Psoas muscle (tissue), 7 donors: ENCODE measurements at regions not wholly inside any gene's neighbourhood (a gene's known extent, or its start where the extent isn't known, plus 50 kb on each side); places are given as distances from the start of the nearest gene placed in this dataset.

Source experiments
- ATAC-seq, 4 donors: fragments of 200-7000 bp; cut with Tn5 transposase; one replicate each; pipeline ENCODE4 v1.9.1; 2020; ENCODE audit warnings: moderate library complexity in 3 of 4, mild to moderate bottlenecking in 2 of 4
- DNase-seq, 2 donors: peaks; one replicate each; pipeline ENCODE4 v3.0.0-alpha.2; 2020
- H3K27ac ChIP-seq: fragments of 200-600 bp; one replicate; pipeline ENCODE4 v1.8.0; 2022
- H3K27me3 ChIP-seq, 3 donors: fragments of 200-600 bp in 1 of 3; one replicate each; pipeline versions ENCODE4 v1.6.1 to v1.8.0; 2013 to 2022; ENCODE audit warnings: low read length in 2 of 3, mild to moderate bottlenecking in 2 of 3, moderate library complexity in 1 of 3; ENCODE audit not compliant: insufficient read depth in 3 of 3
- H3K36me3 ChIP-seq, 2 donors: fragments of 200-600 bp in 1 of 2; one replicate each; pipeline versions ENCODE4 v1.6.1 to v1.8.0; 2013 to 2022; ENCODE audit warnings: low read depth in 1 of 2, mild to moderate bottlenecking in 1 of 2, moderate library complexity in 1 of 2; ENCODE audit not compliant: insufficient read depth in 1 of 2
- H3K4me1 ChIP-seq: fragments of 200-600 bp; one replicate; pipeline ENCODE4 v1.8.0; 2022
- H3K4me3 ChIP-seq: fragments of 200-600 bp; one replicate; pipeline ENCODE4 v1.8.0; 2022; ENCODE audit warnings: mild to moderate bottlenecking
- H3K9me3 ChIP-seq: fragments of 200-600 bp; one replicate; pipeline ENCODE4 v1.8.0; 2022
- CTCF ChIP-seq: fragments of 200-600 bp; IDR thresholded peaks from one replicate; pipeline ENCODE4 v1.8.0; 2022; ENCODE audit warnings: antibody characterized with exemption
- WGBS, 3 donors: extraction: QIAGEN DNeasy Blood & Tissue Kit; methylation state at CpG; one replicate each; pipeline versions ENCODE4 v1.1.6 to v1.1.7; 2013; 5-methylcytosine and 5-hydroxymethylcytosine counted together
- intact Hi-C, 2 donors: fragments of 100-400 bp; cut with DNase I; formaldehyde crosslinking; loops; one replicate each; pipeline versions ENCODE4 v1.11.0 to v1.14.2; 2022
- donor health status: healthy with polysubstance abuse.
- donor health status: DM: no; HTN: no; CAD: no; lungs with moderate emphysema.
- donor health status: Bipolar disorder and iron deficiency.
- donor health status: healthy.
- donor health status: DM: yes; HTN: yes; CAD: no.
- donor health status: DM: no; HTN: no; CAD: no.
- donor health status: DM: yes; HTN: yes; CAD: no.

GRCh38 chr13:79749984-79750551 lies 269.1 kb downstream of the NDFIP2 start:
- no peak for TF ChIP-seq CTCF
- H3K36me3 ChIP-seq: no peaks in the 10 kb centered on the region
- ATAC-seq (peak; percentile 85 to 98 (median 96)), DNase-seq (peak; percentile 62 to 72)
- H3K9me3 ChIP-seq: no peaks in the 10 kb centered on the region
- peaks cover 18% of the 10 kb centered on the region for H3K4me1 ChIP-seq
- no peak overlapping the region for H3K4me3 ChIP-seq
- 6 to 18% (median 12%) methylated on average over 3 of the region's 3 CpGs for WGBS, 3 donors
- no peaks in the 10 kb centered on the region for H3K27me3 ChIP-seq
- peak overlapping the region; percentile 11 for H3K27ac ChIP-seq
- intact Hi-C loops: no loop called here

GRCh38 chr13:79749566-79749965 lies 268.6 kb downstream of the NDFIP2 start:
- no peak for TF ChIP-seq CTCF
- 52 to 70% (median 58%) methylated on average over 2 of the region's 2 CpGs for WGBS, 3 donors
- Histone ChIP-seq H3K36me3 (no peaks in the 10 kb centered on the region), H3K27ac (peak overlapping the region; percentile 11), H3K4me1 (peaks cover 18% of the 10 kb centered on the region), H3K9me3 (no peaks in the 10 kb centered on the region), H3K4me3 (no peak overlapping the region), H3K27me3 (no peaks in the 10 kb centered on the region)
- DNase-seq (no peak), ATAC-seq (peak in 1 of 4 donors; percentile 12)
- intact Hi-C loops: no loop called here

GRCh38 chr13:79745081-79745480 lies 264.1 kb downstream of the NDFIP2 start:
- Histone ChIP-seq H3K27ac (no peak overlapping the region), H3K4me3 (no peak overlapping the region), H3K9me3 (no peaks in the 10 kb centered on the region), H3K4me1 (peaks cover 13% of the 10 kb centered on the region), H3K27me3 (no peaks in the 10 kb centered on the region), H3K36me3 (no peaks in the 10 kb centered on the region)
- ATAC-seq (no peak), DNase-seq (no peak)
- intact Hi-C loops: no loop called here
- 68 to 74% (median 72%) methylated on average over 2 of the region's 2 CpGs for WGBS, 3 donors
- TF ChIP-seq CTCF: no peak

DNA sequence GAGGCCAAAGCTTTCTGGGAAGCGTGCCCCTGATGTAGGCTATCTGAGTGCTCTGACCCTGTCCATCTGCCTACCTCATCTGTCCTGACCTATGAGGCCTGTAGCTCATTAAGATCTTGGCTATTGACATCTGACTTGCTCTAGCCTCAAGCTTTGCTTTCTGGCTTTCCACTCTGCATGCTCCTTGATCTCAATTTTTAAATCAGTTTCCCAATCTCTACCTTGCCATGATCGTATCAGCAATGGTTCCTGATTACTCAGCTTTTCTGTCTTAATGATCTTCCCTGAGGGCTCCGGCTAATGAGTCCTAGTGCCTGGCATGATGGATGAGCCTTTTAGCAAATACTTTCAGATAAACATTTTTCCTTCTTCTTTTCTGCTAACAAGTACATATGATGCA lies 262.0 kb downstream of the NDFIP2 start:
- ATAC-seq: no peak
- intact Hi-C loops: no loop called here

More for the DNA sequence above, 262.0 kb downstream of the NDFIP2 start:
- 76 to 84% (median 77%) methylated on average over 3 of the region's 3 CpGs for WGBS, 3 donors
- Histone ChIP-seq H3K9me3 (no peaks in the 10 kb centered on the region), H3K4me3 (no peak overlapping the region), H3K4me1 (no peaks in the 10 kb centered on the region), H3K27me3 (no peaks in the 10 kb centered on the region), H3K36me3 (no peaks in the 10 kb centered on the region), H3K27ac (no peak overlapping the region)
- no peak for TF ChIP-seq CTCF
- DNase-seq: no peak
